ENCODE measurements at regions not wholly inside any gene's neighbourhood (a gene's known extent, or its start where the extent isn't known, plus 50 kb on each side); places are given as distances from the start of the nearest gene placed in this dataset.

GRCh38 chr6:44708208-44708607 is 320.7 kb downstream of the CDC5L start:
- no peak for TF ChIP-seq RAD21 (IDR thresholded peaks at IDR 0.05; ENCODE audit: low read depth)
- no peak for TF ChIP-seq FOXM1 (IDR thresholded peaks at IDR 0.05; ENCODE audit: borderline replicate concordance, low read depth)
- TF ChIP-seq TEAD4 (IDR thresholded peaks at IDR 0.05), result no peak
- no peak for TF ChIP-seq CEBPB (IDR thresholded peaks at IDR 0.05)
- no peak for TF ChIP-seq EP300 (IDR thresholded peaks at IDR 0.05; ENCODE audit: borderline replicate concordance)
- no peak for TF ChIP-seq MAX (IDR thresholded peaks at IDR 0.05)
- no peak for TF ChIP-seq TAF1 (IDR thresholded peaks at IDR 0.05; ENCODE audit: low read depth)
- TF ChIP-seq, protein P1, sequence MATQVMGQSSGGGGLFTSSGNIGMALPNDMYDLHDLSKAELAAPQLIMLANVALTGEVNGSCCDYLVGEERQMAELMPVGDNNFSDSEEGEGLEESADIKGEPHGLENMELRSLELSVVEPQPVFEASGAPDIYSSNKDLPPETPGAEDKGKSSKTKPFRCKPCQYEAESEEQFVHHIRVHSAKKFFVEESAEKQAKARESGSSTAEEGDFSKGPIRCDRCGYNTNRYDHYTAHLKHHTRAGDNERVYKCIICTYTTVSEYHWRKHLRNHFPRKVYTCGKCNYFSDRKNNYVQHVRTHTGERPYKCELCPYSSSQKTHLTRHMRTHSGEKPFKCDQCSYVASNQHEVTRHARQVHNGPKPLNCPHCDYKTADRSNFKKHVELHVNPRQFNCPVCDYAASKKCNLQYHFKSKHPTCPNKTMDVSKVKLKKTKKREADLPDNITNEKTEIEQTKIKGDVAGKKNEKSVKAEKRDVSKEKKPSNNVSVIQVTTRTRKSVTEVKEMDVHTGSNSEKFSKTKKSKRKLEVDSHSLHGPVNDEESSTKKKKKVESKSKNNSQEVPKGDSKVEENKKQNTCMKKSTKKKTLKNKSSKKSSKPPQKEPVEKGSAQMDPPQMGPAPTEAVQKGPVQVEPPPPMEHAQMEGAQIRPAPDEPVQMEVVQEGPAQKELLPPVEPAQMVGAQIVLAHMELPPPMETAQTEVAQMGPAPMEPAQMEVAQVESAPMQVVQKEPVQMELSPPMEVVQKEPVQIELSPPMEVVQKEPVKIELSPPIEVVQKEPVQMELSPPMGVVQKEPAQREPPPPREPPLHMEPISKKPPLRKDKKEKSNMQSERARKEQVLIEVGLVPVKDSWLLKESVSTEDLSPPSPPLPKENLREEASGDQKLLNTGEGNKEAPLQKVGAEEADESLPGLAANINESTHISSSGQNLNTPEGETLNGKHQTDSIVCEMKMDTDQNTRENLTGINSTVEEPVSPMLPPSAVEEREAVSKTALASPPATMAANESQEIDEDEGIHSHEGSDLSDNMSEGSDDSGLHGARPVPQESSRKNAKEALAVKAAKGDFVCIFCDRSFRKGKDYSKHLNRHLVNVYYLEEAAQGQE (IDR thresholded peaks at IDR 0.05; ENCODE audit: low read depth), result no peak
- no peak for TF ChIP-seq YY1 (IDR thresholded peaks at IDR 0.05; ENCODE audit: low read depth)
